ENCODE measurements at regions not wholly inside any gene's neighbourhood (a gene's known extent, or its start where the extent isn't known, plus 50 kb on each side); places are given as distances from the start of the nearest gene placed in this dataset.

- TF ChIP-seq EZH2 (IDR thresholded peaks at IDR 0.05; ENCODE audit: low read length) (no peak), CTCF (optimal IDR thresholded peaks at IDR 0.05 in 1 of 3, IDR thresholded peaks at IDR 0.05 in 1 of 3, conservative IDR thresholded peaks at IDR 0.05 in 1 of 3; ENCODE audit: extremely low read depth in 1 of 3, insufficient read depth in 2 of 3, low read length in 3 of 3) (no peak)
- no peaks in the 10 kb centered on the region for H3K36me3 ChIP-seq (ENCODE audit: control insufficient read depth in 2 of 2, extremely low read depth in 1 of 2, insufficient read depth in 2 of 2, low read length in 2 of 2)
- peaks cover 9% of the 10 kb centered on the region for H3K4me1 ChIP-seq (ENCODE audit: control insufficient read depth, extremely low read depth, insufficient read depth, low read length)
- H3K9ac ChIP-seq (ENCODE audit: control insufficient read depth, extremely low read depth, insufficient read depth, low read length), result no peak overlapping the region
- peaks cover 3% of the 10 kb centered on the region for H3K27me3 ChIP-seq (ENCODE audit: control insufficient read depth, extremely low read depth, insufficient read depth, low read length)
- H3K9me1 ChIP-seq (ENCODE audit: control insufficient read depth, extremely low read depth, insufficient read depth, low read length), result no peaks in the 10 kb centered on the region
- no peak for FAIRE-seq
- no peaks in the 10 kb centered on the region for H3K79me2 ChIP-seq (ENCODE audit: control insufficient read depth, insufficient read depth, low read length)
- no peaks in the 10 kb centered on the region for H4K20me1 ChIP-seq (ENCODE audit: control insufficient read depth, extremely low read depth, insufficient read depth, low read length)
- DNase-seq (ENCODE audit: low read depth, low spot score), result no peak
- H3K27ac ChIP-seq (ENCODE audit: control insufficient read depth, insufficient read depth, low read length), result no peak overlapping the region
- no peak overlapping the region for H3K4me2 ChIP-seq (ENCODE audit: control insufficient read depth, extremely low read depth, insufficient read depth, low read depth, low read length)
- dilution Hi-C loops (cut with MboI; ENCODE audit: extremely low pct_ligation_motif_present, low sequenced_read_pairs), result no loop called here
- no peak overlapping the region for H2AFZ ChIP-seq (ENCODE audit: control insufficient read depth, low read length)
- no peak overlapping the region for H3K4me3 ChIP-seq (ENCODE audit: control insufficient read depth in 2 of 3, extremely low read depth in 1 of 3, insufficient read depth in 2 of 3, low read depth in 1 of 3, low read length in 3 of 3)
- H3K9me3 ChIP-seq (ENCODE audit: control insufficient read depth, low read depth, low read length), result no peaks in the 10 kb centered on the region
These were observed 86.4 kb upstream of the SHISAL1 start for GRCh38 chr22:44398856-44399837.

- H3K9ac ChIP-seq (ENCODE audit: control insufficient read depth, extremely low read depth, insufficient read depth, low read length), result no peak overlapping the region
- no peak for TF ChIP-seq EZH2 (IDR thresholded peaks at IDR 0.05; ENCODE audit: low read length)
- TF ChIP-seq CTCF (optimal IDR thresholded peaks at IDR 0.05 in 1 of 3, IDR thresholded peaks at IDR 0.05 in 1 of 3, conservative IDR thresholded peaks at IDR 0.05 in 1 of 3; ENCODE audit: extremely low read depth in 1 of 3, insufficient read depth in 2 of 3, low read length in 3 of 3), result no peak
- no peak overlapping the region for H3K4me3 ChIP-seq (ENCODE audit: control insufficient read depth in 2 of 3, extremely low read depth in 1 of 3, insufficient read depth in 2 of 3, low read depth in 1 of 3, low read length in 3 of 3)
- no peaks in the 10 kb centered on the region for H3K9me1 ChIP-seq (ENCODE audit: control insufficient read depth, extremely low read depth, insufficient read depth, low read length)
- H3K79me2 ChIP-seq (ENCODE audit: control insufficient read depth, insufficient read depth, low read length), result no peaks in the 10 kb centered on the region
- no peaks in the 10 kb centered on the region for H3K9me3 ChIP-seq (ENCODE audit: control insufficient read depth, low read depth, low read length)
- DNase-seq (ENCODE audit: low read depth, low spot score) (no peak), FAIRE-seq (no peak)
- H4K20me1 ChIP-seq (ENCODE audit: control insufficient read depth, extremely low read depth, insufficient read depth, low read length), result no peaks in the 10 kb centered on the region
- no peak overlapping the region for H3K4me2 ChIP-seq (ENCODE audit: control insufficient read depth, extremely low read depth, insufficient read depth, low read depth, low read length)
- H2AFZ ChIP-seq (ENCODE audit: control insufficient read depth, low read length), result no peak overlapping the region
- dilution Hi-C loops (cut with MboI; ENCODE audit: extremely low pct_ligation_motif_present, low sequenced_read_pairs), result no loop called here
- no peak overlapping the region for H3K27ac ChIP-seq (ENCODE audit: control insufficient read depth, insufficient read depth, low read length)
- H3K27me3 ChIP-seq (ENCODE audit: control insufficient read depth, extremely low read depth, insufficient read depth, low read length), result peaks cover 3% of the 10 kb centered on the region
- H3K36me3 ChIP-seq (ENCODE audit: control insufficient read depth in 2 of 2, extremely low read depth in 1 of 2, insufficient read depth in 2 of 2, low read length in 2 of 2), result no peaks in the 10 kb centered on the region
- H3K4me1 ChIP-seq (ENCODE audit: control insufficient read depth, extremely low read depth, insufficient read depth, low read length), result peaks cover 19% of the 10 kb centered on the region
These were observed 84.3 kb upstream of the SHISAL1 start for GRCh38 chr22:44396727-44397722.
